Tibial artery (tissue), 4 donors: ENCODE measurements at regions not wholly inside any gene's neighbourhood (a gene's known extent, or its start where the extent isn't known, plus 50 kb on each side); places are given as distances from the start of the nearest gene placed in this dataset.
"Not testable (repeated sequence)": the region's sequence is repeated elsewhere in the genome, so short reads cannot be mapped to it uniquely, and the experiment has no call there.

Source experiments
- DNase-seq, 2 donors: peaks; one replicate each; pipeline ENCODE4 v3.0.0-alpha.2; 2019
- H3K27ac ChIP-seq, 2 donors: fragments of 200-600 bp; sonication (generic) in 1 of 2; 1 replicate in 1 of 2; 2 replicates in 1 of 2; pipeline ENCODE4 v1.5.1; 2018 to 2019; ENCODE audit warnings: mild to moderate bottlenecking in 1 of 2
- H3K27me3 ChIP-seq, 2 donors: fragments of 200-600 bp; sonication (generic) in 1 of 2; one replicate each; pipeline versions ENCODE4 v1.5.1 to v1.6.0; 2016 to 2019
- H3K36me3 ChIP-seq, 3 donors: fragments of 200-600 bp; sonication (generic) in 2 of 3; one replicate each; pipeline ENCODE4 v1.5.1; 2016 to 2019; ENCODE audit warnings: mild to moderate bottlenecking in 2 of 3
- H3K4me1 ChIP-seq, 4 donors: fragments of 200-600 bp; sonication (generic) in 2 of 4; 1 replicate in 3 of 4; 2 replicates in 1 of 4; pipeline ENCODE4 v1.5.1; 2016 to 2019
- H3K4me3 ChIP-seq, 2 donors: fragments of 200-600 bp; sonication (generic) in 1 of 2; 1 replicate in 1 of 2; 2 replicates in 1 of 2; pipeline ENCODE4 v1.5.1; 2018 to 2019; ENCODE audit warnings: mild to moderate bottlenecking in 2 of 2
- H3K9me3 ChIP-seq, 3 donors: fragments of 200-600 bp; sonication (generic) in 1 of 3; one replicate each; pipeline ENCODE4 v1.5.1; 2016 to 2019
- intact Hi-C: fragments of 100-400 bp; cut with DNase I; formaldehyde crosslinking; loops from one replicate; pipeline ENCODE4 v1.15.0; 2023; ENCODE audit warnings: low total_unique reads
- TF ChIP-seq, protein P1 (sequence below), 2 experiments: fragments of 200-600 bp in 1 of 2; fragments of 450-650 bp in 1 of 2; IDR thresholded peaks; one replicate each; pipeline ENCODE4 v1.5.1; 2017 to 2019; ENCODE audit warnings: antibody characterized with exemption in 2 of 2, mild to moderate bottlenecking in 1 of 2, moderate library complexity in 1 of 2

DNA sequence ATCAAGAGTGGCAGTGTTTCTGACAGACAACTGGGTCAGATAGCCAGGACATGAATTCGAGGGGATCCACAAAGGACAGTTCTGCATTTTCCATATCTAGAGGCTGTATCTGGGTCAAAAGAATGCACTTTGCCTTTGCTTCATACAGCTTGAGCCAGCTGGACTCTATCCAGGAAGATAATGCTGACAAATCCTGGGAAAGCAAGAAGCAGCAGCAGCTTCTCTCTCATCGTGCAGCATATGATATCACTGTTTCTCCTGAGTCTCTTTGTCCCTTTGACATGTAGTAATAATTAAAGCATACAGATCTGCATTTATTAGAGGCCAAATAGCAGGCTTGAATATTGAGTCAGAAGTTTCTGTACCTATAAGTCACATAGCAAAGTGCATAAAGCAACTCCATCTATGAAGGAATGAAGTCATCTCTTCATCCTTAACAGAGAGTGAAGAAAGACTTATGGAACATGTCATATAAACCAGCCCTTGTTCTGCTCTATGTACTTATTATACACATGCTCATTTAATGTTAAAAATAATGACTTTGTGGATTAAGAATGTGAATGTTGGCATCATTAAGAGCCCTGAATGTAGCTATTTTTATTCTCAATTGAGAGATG, 236.8 kb upstream of the GBE1 start:
- no peaks in the 10 kb centered on the region for H3K36me3 ChIP-seq
- H3K27me3 ChIP-seq, result no peaks in the 10 kb centered on the region
- intact Hi-C loops, result no loop called here
- peaks cover 0 to 6% (median 0%) of the 10 kb centered on the region in 4 donors for H3K4me1 ChIP-seq
- H3K4me3 ChIP-seq, result no peak overlapping the region
- H3K27ac ChIP-seq, result no peak overlapping the region
- peaks cover 0 to 4% (median 0%) of the 10 kb centered on the region in 3 donors for H3K9me3 ChIP-seq
- DNase-seq, result no peak
- TF ChIP-seq, protein P1, sequence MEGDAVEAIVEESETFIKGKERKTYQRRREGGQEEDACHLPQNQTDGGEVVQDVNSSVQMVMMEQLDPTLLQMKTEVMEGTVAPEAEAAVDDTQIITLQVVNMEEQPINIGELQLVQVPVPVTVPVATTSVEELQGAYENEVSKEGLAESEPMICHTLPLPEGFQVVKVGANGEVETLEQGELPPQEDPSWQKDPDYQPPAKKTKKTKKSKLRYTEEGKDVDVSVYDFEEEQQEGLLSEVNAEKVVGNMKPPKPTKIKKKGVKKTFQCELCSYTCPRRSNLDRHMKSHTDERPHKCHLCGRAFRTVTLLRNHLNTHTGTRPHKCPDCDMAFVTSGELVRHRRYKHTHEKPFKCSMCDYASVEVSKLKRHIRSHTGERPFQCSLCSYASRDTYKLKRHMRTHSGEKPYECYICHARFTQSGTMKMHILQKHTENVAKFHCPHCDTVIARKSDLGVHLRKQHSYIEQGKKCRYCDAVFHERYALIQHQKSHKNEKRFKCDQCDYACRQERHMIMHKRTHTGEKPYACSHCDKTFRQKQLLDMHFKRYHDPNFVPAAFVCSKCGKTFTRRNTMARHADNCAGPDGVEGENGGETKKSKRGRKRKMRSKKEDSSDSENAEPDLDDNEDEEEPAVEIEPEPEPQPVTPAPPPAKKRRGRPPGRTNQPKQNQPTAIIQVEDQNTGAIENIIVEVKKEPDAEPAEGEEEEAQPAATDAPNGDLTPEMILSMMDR (IDR thresholded peaks at IDR 0.05), result no peak

DNA sequence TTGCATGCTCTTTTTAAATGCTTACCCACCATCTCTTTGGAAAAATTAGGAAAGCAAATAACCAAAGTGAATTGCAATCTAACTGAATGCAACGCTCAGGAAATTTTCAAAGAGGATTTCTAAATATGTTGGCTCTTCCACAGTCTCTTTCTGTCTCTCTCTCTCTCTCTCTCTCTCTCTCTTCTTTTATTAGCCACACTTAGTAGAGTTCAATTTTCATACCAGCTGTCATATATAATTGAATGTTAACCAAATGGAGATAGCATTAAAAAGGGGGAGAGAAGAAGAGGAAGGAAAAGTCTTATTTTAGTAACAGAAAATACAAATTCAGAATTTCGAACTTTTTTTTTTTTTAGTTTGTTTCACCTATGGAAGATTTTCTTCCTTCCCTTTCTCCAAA, 235.9 kb upstream of the GBE1 start:
- TF ChIP-seq, protein P1 (IDR thresholded peaks at IDR 0.05), result no peak
- Histone ChIP-seq H3K27ac (no peak overlapping the region), H3K4me1 (peaks cover 0 to 6% (median 0%) of the 10 kb centered on the region in 4 donors), H3K36me3 (no peaks in the 10 kb centered on the region), H3K9me3 (peaks cover 0 to 4% (median 0%) of the 10 kb centered on the region in 3 donors), H3K27me3 (no peaks in the 10 kb centered on the region), H3K4me3 (no peak overlapping the region)
- no peak for DNase-seq
- intact Hi-C loops, result no loop called here

DNA sequence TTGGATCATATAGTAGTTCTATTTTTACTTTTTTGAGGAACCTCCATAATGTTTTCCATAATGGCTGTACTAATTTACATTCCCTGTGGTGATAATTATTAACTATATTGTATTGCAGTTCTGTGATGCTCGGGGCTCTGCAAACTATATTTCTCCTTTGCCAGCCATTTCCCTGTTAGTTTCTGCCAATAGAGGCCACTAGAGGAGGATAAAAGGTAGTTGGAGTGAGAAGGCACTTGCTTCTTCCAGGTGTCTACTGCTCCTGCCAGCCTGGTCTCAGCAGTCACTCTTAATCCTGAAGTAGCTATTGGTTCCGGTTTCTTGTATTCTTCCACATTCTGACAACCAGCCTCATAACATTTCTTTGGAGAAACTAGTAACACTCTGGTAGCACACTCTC, 233.9 kb upstream of the GBE1 start:
- H3K27ac ChIP-seq, result no peak overlapping the region
- no peak overlapping the region for H3K4me3 ChIP-seq
- H3K4me1 ChIP-seq, result no peaks in the 10 kb centered on the region
- no peak for DNase-seq
- peaks cover 0 to 4% (median 0%) of the 10 kb centered on the region in 3 donors for H3K9me3 ChIP-seq
- no peaks in the 10 kb centered on the region for H3K36me3 ChIP-seq
- TF ChIP-seq, protein P1 (IDR thresholded peaks at IDR 0.05), result no peak
- H3K27me3 ChIP-seq, result no peaks in the 10 kb centered on the region
- intact Hi-C loops, result no loop called here

DNA sequence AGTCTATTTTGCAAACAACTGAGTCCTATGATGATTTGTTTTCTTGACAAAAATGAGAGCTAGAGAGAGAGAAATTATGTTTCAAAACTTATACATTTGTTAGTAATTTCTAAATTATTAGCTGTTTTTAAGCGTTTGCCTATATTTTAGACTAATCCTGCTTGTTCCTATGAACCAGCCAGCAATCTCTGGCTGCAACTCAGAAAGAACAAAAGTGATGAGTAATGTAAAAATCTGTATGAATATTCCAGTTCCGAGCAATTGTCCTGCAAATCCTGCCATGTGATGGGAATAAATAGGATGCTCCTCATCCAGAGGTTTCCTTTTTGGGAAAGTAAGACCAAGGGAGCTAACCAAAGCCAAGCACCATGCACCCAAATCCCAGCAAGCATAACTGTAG, 228.3 kb upstream of the GBE1 start:
- no peak for DNase-seq
- TF ChIP-seq, protein P1 (IDR thresholded peaks at IDR 0.05), result no peak
- H3K9me3 ChIP-seq, result no peaks in the 10 kb centered on the region
- no peaks in the 10 kb centered on the region for H3K27me3 ChIP-seq
- H3K4me3 ChIP-seq, result no peak overlapping the region
- no peaks in the 10 kb centered on the region for H3K4me1 ChIP-seq
- H3K27ac ChIP-seq, result no peak overlapping the region
- intact Hi-C loops, result no loop called here
- H3K36me3 ChIP-seq, result no peaks in the 10 kb centered on the region

DNA sequence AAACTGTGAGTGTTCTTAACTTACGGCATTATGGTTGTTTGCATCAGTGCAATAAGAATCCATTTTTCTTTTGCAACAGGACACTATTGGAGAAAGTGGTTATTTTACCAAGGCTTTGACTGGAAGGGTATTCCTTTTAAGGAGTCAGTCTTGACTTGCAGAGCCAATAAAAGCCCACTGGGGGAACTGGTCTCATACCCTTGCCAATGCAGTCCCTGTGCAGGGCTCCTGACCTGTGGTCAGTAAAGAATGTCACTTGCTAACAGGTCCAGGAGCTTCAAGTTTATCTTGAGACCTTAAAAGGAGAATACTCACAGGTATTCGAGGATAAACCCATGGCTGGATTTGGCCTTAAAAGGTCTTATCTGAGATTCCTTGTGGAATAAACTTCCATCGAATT, 227.8 kb upstream of the GBE1 start:
- intact Hi-C loops, result no loop called here
- no peaks in the 10 kb centered on the region for H3K9me3 ChIP-seq
- DNase-seq, result no peak
- H3K27me3 ChIP-seq, result no peaks in the 10 kb centered on the region
- H3K36me3 ChIP-seq, result no peaks in the 10 kb centered on the region
- TF ChIP-seq, protein P1 (IDR thresholded peaks at IDR 0.05), result no peak
- no peak overlapping the region for H3K27ac ChIP-seq
- no peak overlapping the region for H3K4me3 ChIP-seq
- H3K4me1 ChIP-seq, result no peaks in the 10 kb centered on the region

DNA sequence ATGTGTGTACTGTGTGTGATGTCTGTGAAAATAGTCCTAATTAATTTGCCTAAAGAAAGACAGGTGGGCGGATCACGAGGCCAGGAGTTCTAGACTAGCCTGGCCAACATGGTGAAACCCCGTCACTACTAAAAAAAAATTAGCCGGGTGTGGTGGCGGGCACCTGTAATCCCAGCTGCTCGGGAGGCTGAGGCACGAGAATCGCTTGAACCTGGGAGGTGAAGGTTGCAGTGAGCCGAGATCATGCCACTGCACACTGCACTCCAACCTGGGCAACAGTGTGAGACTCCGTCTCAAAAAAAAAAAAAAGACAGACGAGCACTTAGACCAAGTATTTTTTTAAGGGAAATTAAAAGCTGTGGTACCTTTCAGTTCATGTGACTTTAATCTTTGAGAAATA, 226.0 kb upstream of the GBE1 start:
- DNase-seq, H3K27ac ChIP-seq, H3K36me3 ChIP-seq, H3K4me3 ChIP-seq, H3K27me3 ChIP-seq, H3K9me3 ChIP-seq, intact Hi-C loops, H3K4me1 ChIP-seq: not testable (repeated sequence)
